Left lung (tissue), 4 donors: ENCODE measurements at regions not wholly inside any gene's neighbourhood (a gene's known extent, or its start where the extent isn't known, plus 50 kb on each side); places are given as distances from the start of the nearest gene placed in this dataset.
A peak's percentile ranks its signal among the peaks of the same experiment; 100 is the strongest.

ENCODE experiments used
- ATAC-seq: fragments of 200-7000 bp; cut with Tn5 transposase; one replicate; pipeline ENCODE4 v1.9.1; 2020; ENCODE audit warnings: moderate library complexity
- DNase-seq, 4 donors: peaks; one replicate each; pipeline ENCODE4 v3.0.0-alpha.2; 2013 to 2020
- H3K27ac ChIP-seq, 2 donors: fragments of 200-600 bp; sonication (generic) in 1 of 2; one replicate each; pipeline versions ENCODE4 v1.5.0 to v1.8.0; 2020 to 2021
- H3K27me3 ChIP-seq, 2 donors: fragments of 200-600 bp; sonication (generic) in 1 of 2; one replicate each; pipeline versions ENCODE4 v1.5.0 to v1.8.0; 2020 to 2021
- H3K36me3 ChIP-seq, 2 donors: fragments of 200-600 bp; sonication (generic) in 1 of 2; one replicate each; pipeline versions ENCODE4 v1.5.0 to v1.8.0; 2020 to 2021
- H3K4me1 ChIP-seq, 2 donors: fragments of 200-600 bp; one replicate each; pipeline ENCODE4 v1.8.0; 2021
- H3K4me3 ChIP-seq, 2 donors: fragments of 200-600 bp; sonication (generic) in 1 of 2; one replicate each; pipeline versions ENCODE4 v1.5.0 to v1.8.0; 2020 to 2021; ENCODE audit warnings: mild to moderate bottlenecking in 1 of 2
- H3K9me3 ChIP-seq, 2 donors: fragments of 200-600 bp; sonication (generic) in 1 of 2; one replicate each; pipeline versions ENCODE4 v1.5.0 to v1.8.0; 2020 to 2021
- intact Hi-C, 2 donors: fragments of 100-400 bp; cut with DNase I; formaldehyde crosslinking; loops; one replicate each; pipeline versions ENCODE4 v1.11.2 to v1.14.2; 2022
- TF ChIP-seq, protein P1 (sequence below), 2 donors: fragments of 200-600 bp; sonication (generic) in 1 of 2; IDR thresholded peaks; one replicate each; pipeline versions ENCODE4 v1.5.0 to v1.8.0; 2021; ENCODE audit warnings: antibody characterized with exemption in 2 of 2
- donor health status: DM: no; HTN: yes; CAD: no.
- donor health status: DM: no; HTN: no; CAD: no.

DNA sequence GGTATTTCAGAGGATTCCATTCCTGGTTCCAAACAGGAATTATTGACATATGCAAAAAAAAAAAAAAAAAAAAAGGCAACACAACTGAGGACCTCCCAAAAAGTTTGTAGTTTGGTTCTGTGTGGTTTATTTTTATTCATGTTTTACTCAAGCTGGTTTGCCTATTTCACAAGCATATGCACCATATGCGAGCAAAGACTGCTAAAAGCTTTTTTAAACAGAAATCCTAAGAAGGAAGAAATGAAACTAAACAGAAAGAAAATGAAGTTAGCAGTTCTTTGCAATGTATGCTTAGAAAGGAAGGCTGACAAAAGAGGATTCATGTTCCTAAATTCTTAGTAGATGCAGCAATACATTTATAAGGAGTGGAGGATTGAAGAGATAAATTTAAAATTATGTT, 487.6 kb upstream of the FLRT2 start:
- ATAC-seq (no peak), DNase-seq (no peak)
- H3K9me3 ChIP-seq, result peaks cover 0 to 11% of the 10 kb centered on the region in 2 donors
- TF ChIP-seq, protein P1, sequence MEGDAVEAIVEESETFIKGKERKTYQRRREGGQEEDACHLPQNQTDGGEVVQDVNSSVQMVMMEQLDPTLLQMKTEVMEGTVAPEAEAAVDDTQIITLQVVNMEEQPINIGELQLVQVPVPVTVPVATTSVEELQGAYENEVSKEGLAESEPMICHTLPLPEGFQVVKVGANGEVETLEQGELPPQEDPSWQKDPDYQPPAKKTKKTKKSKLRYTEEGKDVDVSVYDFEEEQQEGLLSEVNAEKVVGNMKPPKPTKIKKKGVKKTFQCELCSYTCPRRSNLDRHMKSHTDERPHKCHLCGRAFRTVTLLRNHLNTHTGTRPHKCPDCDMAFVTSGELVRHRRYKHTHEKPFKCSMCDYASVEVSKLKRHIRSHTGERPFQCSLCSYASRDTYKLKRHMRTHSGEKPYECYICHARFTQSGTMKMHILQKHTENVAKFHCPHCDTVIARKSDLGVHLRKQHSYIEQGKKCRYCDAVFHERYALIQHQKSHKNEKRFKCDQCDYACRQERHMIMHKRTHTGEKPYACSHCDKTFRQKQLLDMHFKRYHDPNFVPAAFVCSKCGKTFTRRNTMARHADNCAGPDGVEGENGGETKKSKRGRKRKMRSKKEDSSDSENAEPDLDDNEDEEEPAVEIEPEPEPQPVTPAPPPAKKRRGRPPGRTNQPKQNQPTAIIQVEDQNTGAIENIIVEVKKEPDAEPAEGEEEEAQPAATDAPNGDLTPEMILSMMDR (IDR thresholded peaks at IDR 0.05), result no peak
- no peak overlapping the region for H3K27ac ChIP-seq
- no peak overlapping the region for H3K4me3 ChIP-seq
- H3K4me1 ChIP-seq, result no peaks in the 10 kb centered on the region
- H3K36me3 ChIP-seq, result no peaks in the 10 kb centered on the region
- intact Hi-C loops, result no loop called here
- H3K27me3 ChIP-seq, result no peaks in the 10 kb centered on the region

DNA sequence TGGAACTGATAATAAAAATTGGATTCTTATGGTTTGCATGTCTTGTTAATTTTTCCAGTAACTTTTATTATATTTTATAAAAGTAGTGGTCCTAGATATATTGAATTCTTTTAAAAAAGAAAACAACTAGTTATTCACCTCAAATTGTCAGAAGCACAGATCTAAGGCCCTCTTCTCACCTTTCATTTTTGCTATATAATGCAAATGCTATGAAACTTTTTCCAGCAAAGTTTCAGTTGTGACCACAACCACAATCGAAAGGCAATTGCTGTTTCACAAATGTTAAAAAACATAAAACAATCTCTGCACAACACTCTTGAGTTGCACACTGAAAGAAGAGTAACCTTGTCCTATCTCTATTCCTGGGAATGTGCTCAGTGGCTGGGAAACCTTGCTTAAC, 479.8 kb upstream of the FLRT2 start:
- no peak for ATAC-seq
- Histone ChIP-seq H3K9me3 (peaks cover 0 to 36% of the 10 kb centered on the region in 2 donors), H3K27ac (no peak overlapping the region), H3K4me1 (no peaks in the 10 kb centered on the region), H3K36me3 (no peaks in the 10 kb centered on the region), H3K4me3 (no peak overlapping the region), H3K27me3 (no peaks in the 10 kb centered on the region)
- TF ChIP-seq, protein P1 (IDR thresholded peaks at IDR 0.05), result no peak
- intact Hi-C loops, result no loop called here
- DNase-seq, result no peak

DNA sequence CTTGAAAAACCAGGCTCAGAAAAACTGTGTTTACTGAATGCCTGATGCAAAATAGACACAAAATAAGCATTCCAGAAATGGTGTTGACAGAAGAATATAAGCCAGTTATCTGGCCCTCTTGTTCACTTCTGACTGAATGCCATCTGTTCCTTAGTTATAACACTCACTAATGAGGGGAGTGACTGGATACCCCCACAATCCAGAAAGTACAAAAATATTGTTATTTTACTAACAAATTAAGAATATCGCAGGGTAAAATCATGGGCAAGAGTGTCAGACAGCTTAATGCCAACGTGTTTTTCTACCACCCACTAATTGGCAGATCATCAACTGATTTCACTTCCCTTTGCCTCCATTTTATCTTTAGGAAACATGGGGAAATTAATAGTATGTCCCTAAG, 477.3 kb upstream of the FLRT2 start:
- TF ChIP-seq, protein P1 (IDR thresholded peaks at IDR 0.05), result no peak
- peaks cover 0 to 23% of the 10 kb centered on the region in 2 donors for H3K9me3 ChIP-seq
- no peaks in the 10 kb centered on the region for H3K27me3 ChIP-seq
- H3K4me3 ChIP-seq, result no peak overlapping the region
- intact Hi-C loops, result no loop called here
- no peaks in the 10 kb centered on the region for H3K4me1 ChIP-seq
- H3K27ac ChIP-seq, result no peak overlapping the region
- ATAC-seq (no peak), DNase-seq (peak in 1 of 4 donors; percentile 43)
- no peaks in the 10 kb centered on the region for H3K36me3 ChIP-seq

DNA sequence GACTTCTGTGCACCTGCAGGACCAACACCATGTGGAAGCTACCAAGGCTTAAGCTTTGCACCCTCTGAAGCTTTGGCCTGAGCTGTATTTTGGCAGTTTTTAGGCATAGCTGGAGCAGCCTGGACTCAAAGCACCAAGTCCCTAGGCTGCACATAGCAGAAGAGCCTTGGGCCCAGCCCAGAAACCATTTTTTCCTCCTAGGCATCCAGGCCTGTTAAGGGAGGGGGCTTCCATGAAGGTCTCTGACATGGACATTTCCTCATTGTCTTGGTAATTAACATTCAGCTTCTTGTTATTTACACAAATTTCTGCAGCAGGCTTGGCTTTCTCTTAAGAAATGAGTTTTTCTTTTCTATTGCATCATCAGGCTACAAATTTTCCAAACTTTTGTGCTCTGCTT, 475.8 kb upstream of the FLRT2 start:
- intact Hi-C loops, result no loop called here
- Histone ChIP-seq H3K4me1 (no peaks in the 10 kb centered on the region), H3K27me3 (no peaks in the 10 kb centered on the region), H3K27ac (no peak overlapping the region), H3K4me3 (no peak overlapping the region), H3K36me3 (no peaks in the 10 kb centered on the region), H3K9me3 (peaks cover 0 to 22% of the 10 kb centered on the region in 2 donors)
- ATAC-seq (no peak), DNase-seq (no peak)
- TF ChIP-seq, protein P1 (IDR thresholded peaks at IDR 0.05), result no peak

DNA sequence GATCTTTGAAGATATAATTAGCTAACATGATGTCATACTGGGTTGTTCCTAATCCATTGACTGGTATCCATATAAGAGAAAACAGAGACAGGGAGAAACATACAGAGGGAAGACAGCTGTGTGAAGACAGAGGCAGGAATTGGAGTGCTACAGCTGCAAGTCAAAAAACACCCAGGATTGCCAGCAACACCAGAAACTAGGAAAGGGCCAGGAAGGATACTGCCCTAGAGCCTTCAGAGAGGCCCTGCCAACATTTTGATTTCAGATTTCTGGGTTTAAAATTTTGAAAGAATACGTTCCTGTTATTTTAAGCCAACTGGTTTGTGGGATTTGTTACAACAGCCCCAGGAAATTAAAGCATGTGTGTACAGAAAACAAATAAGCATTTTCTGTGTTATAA, 473.7 kb upstream of the FLRT2 start:
- Histone ChIP-seq H3K27ac (no peak overlapping the region), H3K4me1 (no peaks in the 10 kb centered on the region), H3K9me3 (peaks cover 0 to 22% of the 10 kb centered on the region in 2 donors), H3K4me3 (no peak overlapping the region), H3K36me3 (no peaks in the 10 kb centered on the region), H3K27me3 (no peaks in the 10 kb centered on the region)
- ATAC-seq, result no peak
- intact Hi-C loops, result no loop called here
- TF ChIP-seq, protein P1 (IDR thresholded peaks at IDR 0.05), result no peak
- DNase-seq, result no peak
